PC-3 (cell line): ENCODE measurements at regions not wholly inside any gene's neighbourhood (a gene's known extent, or its start where the extent isn't known, plus 50 kb on each side); places are given as distances from the start of the nearest gene placed in this dataset.

Experiments
- ATAC-seq: fragments of 200-7000 bp; cut with Tn5 transposase; 2 replicates; pipeline ENCODE4 v1.9.1; 2020; ENCODE audit warnings: mild to moderate bottlenecking, moderate library complexity
- BruUV-seq: library from RNA; stranded (reverse); fragments of 400-500 nt; replicated peaks from 2 replicates; lab custom pipeline; 2021; lab: Mats Ljungman, UMichigan
- CTCF ChIA-PET: fragments of 300-600 bp; sonication (Branson Sonifier 250); formaldehyde crosslinking; loops from one replicate; lab custom pipeline; 2022; ENCODE audit warnings: antibody characterized with exemption; lab: Charles Lee
- POLR2A ChIA-PET: fragments of 300-600 bp; sonication (Branson Sonifier 250); formaldehyde crosslinking; loops from one replicate; lab custom pipeline; 2022; ENCODE audit warnings: antibody characterized with exemption; ENCODE audit not compliant: unreplicated experiment; lab: Charles Lee
- DNase-seq: peaks from one replicate; pipeline ENCODE4 v3.0.0-alpha.2; 2015
- H2AFZ ChIP-seq: fragments of 300-600 bp; sonication (generic); 2 replicates; pipeline ENCODE4 v1.6.0; 2016; ENCODE audit warnings: antibody characterized with exemption, low read length
- H3F3A ChIP-seq: fragments of 300-600 bp; sonication (generic); one replicate; pipeline ENCODE4 v1.6.0; 2017; ENCODE audit warnings: antibody characterized with exemption, low read length, control low read depth, mild to moderate bottlenecking; ENCODE audit not compliant: unreplicated experiment
- H3K27ac ChIP-seq: fragments of 300-600 bp; sonication (generic); 2 replicates; pipeline ENCODE4 v1.5.1; 2016; ENCODE audit warnings: mild to moderate bottlenecking, low read length
- H3K27me3 ChIP-seq: fragments of 300-600 bp; sonication (generic); 2 replicates; pipeline ENCODE4 v1.6.1; 2016; ENCODE audit warnings: low read length, mixed read lengths
- H3K36me3 ChIP-seq: fragments of 300-600 bp; sonication (generic); 2 replicates; pipeline ENCODE4 v1.6.1; 2016; ENCODE audit warnings: low read depth, mixed run types, low read length, mixed read lengths
- H3K4me1 ChIP-seq: fragments of 300-600 bp; sonication (generic); 2 replicates; pipeline ENCODE4 v1.5.1; 2016; ENCODE audit warnings: low read length; ENCODE audit not compliant: insufficient read depth
- H3K4me2 ChIP-seq: fragments of 300-600 bp; sonication (generic); 2 replicates; pipeline ENCODE4 v1.6.0; 2016; ENCODE audit warnings: low read length
- H3K4me3 ChIP-seq: fragments of 300-600 bp; sonication (generic); 2 replicates; pipeline ENCODE4 v1.5.1; 2016; ENCODE audit warnings: mild to moderate bottlenecking, low read length, mixed read lengths
- H3K79me2 ChIP-seq: fragments of 300-600 bp; sonication (generic); 2 replicates; pipeline ENCODE4 v1.6.1; 2017; ENCODE audit warnings: low read length, mixed read lengths
- H3K9ac ChIP-seq: fragments of 300-600 bp; sonication (generic); 2 replicates; pipeline ENCODE4 v1.6.0; 2016; ENCODE audit warnings: mild to moderate bottlenecking, low read length
- H3K9me2 ChIP-seq: fragments of 300-600 bp; sonication (generic); replicated peaks from 2 replicates; pipeline ENCODE4 v1.6.1; 2016; ENCODE audit warnings: mixed run types, low read length, mixed read lengths
- H3K9me3 ChIP-seq: fragments of 300-600 bp; sonication (generic); 2 replicates; pipeline ENCODE4 v1.6.1; 2016; ENCODE audit warnings: low read length, mixed read lengths
- H4K20me1 ChIP-seq: fragments of 300-600 bp; sonication (generic); 2 replicates; pipeline ENCODE4 v1.6.1; 2016; ENCODE audit warnings: low read length, mixed read lengths
- CTCF ChIP-seq: fragments of 300-600 bp; sonication (generic); conservative IDR thresholded peaks from 2 replicates; pipeline ENCODE4 v1.5.1; 2017; ENCODE audit warnings: antibody characterized with exemption, low read depth, mild to moderate bottlenecking, low read length
- EZH2 ChIP-seq: fragments of 300-600 bp; sonication (generic); IDR thresholded peaks from one replicate; pipeline ENCODE4 v1.6.1; 2017; ENCODE audit warnings: antibody characterized with exemption, mild to moderate bottlenecking, low read length; ENCODE audit not compliant: unreplicated experiment
- EZH2phosphoT487 ChIP-seq: fragments of 300-600 bp; sonication (generic); IDR thresholded peaks from 2 replicates; pipeline ENCODE4 v1.6.1; 2018; ENCODE audit warnings: mild to moderate bottlenecking, antibody characterized with exemption, low read length, borderline replicate concordance
- intact Hi-C: fragments of 100-400 bp; cut with micrococcal nuclease; formaldehyde crosslinking; loops from 2 replicates; pipeline ENCODE4 v1.9.0; 2023

DNA sequence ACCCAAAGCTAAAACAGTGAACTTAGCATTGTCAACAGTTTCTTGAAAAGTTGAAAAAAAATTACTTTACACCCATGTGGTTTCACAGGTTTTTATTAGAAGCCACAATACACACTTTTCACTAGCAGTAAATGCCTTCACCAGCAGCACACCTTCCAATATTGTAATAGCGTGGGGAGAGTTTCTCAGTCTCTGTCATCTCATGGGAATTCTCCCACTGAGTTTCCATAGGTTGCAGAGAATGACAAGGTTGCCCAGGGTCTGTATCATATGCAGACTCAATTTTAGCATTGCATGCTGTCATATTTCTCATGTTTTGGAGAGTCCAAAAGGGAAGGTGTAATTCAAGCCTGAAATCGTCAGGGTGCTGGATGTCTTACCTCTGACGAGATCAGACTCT, 486.1 kb upstream of the TENM3 start:
- no peaks in the 10 kb centered on the region for H3F3A ChIP-seq
- intact Hi-C loops: no loop called here
- TF ChIP-seq CTCF (no peak), EZH2 (no peak), EZH2phosphoT487 (no peak)
- ChIA-PET CTCF (no interaction called here), POLR2A (no interaction called here)
- no peak overlapping the region for H3K27ac ChIP-seq
- no peak for DNase-seq
- H3K9me2 ChIP-seq: no peaks in the 10 kb centered on the region
- no TSS peak for BruUV-seq
- no peak for ATAC-seq
- H3K9me3 ChIP-seq: no peaks in the 10 kb centered on the region
- no peak overlapping the region for H3K4me2 ChIP-seq
- H3K36me3 ChIP-seq: no peaks in the 10 kb centered on the region
- no peaks in the 10 kb centered on the region for H3K4me1 ChIP-seq
- no peaks in the 10 kb centered on the region for H3K27me3 ChIP-seq
- H3K4me3 ChIP-seq: no peak overlapping the region
- no peak overlapping the region for H2AFZ ChIP-seq
- no peaks in the 10 kb centered on the region for H4K20me1 ChIP-seq
- H3K79me2 ChIP-seq: no peaks in the 10 kb centered on the region
- no peak overlapping the region for H3K9ac ChIP-seq

- CTCF ChIA-PET: no interaction called here
- intact Hi-C loops: no loop called here
These were observed 485.1 kb upstream of the TENM3 start for GRCh38 chr4:181757910-181758660.

More at GRCh38 chr4:181757910-181758660, 485.1 kb upstream of the TENM3 start:
- H4K20me1 ChIP-seq: no peaks in the 10 kb centered on the region
- H2AFZ ChIP-seq: no peak overlapping the region
- no peaks in the 10 kb centered on the region for H3K36me3 ChIP-seq
- TF ChIP-seq EZH2phosphoT487 (no peak), CTCF (no peak), EZH2 (no peak)
- no peak overlapping the region for H3K27ac ChIP-seq
- no peaks in the 10 kb centered on the region for H3K9me2 ChIP-seq
- H3K4me2 ChIP-seq: no peak overlapping the region
- no peak overlapping the region for H3K9ac ChIP-seq
- no peaks in the 10 kb centered on the region for H3F3A ChIP-seq
- DNase-seq: no peak
- POLR2A ChIA-PET: no interaction called here
- no peak for ATAC-seq
- no peaks in the 10 kb centered on the region for H3K9me3 ChIP-seq
- no TSS peak for BruUV-seq
- H3K79me2 ChIP-seq: no peaks in the 10 kb centered on the region
- no peaks in the 10 kb centered on the region for H3K27me3 ChIP-seq
- no peaks in the 10 kb centered on the region for H3K4me1 ChIP-seq
- H3K4me3 ChIP-seq: no peak overlapping the region
